Uterus (tissue), 3 donors: ENCODE measurements at regions not wholly inside any gene's neighbourhood (a gene's known extent, or its start where the extent isn't known, plus 50 kb on each side); places are given as distances from the start of the nearest gene placed in this dataset.
"Not testable (repeated sequence)": the region's sequence is repeated elsewhere in the genome, so short reads cannot be mapped to it uniquely, and the experiment has no call there.

ENCODE experiments used
- DNase-seq, 2 donors: peaks; one replicate each; pipeline ENCODE4 v3.0.0-alpha.2; 2019 to 2020
- H3K27ac ChIP-seq, 2 donors: fragments of 200-600 bp; sonication (generic); 1 replicate in 1 of 2; 2 replicates in 1 of 2; pipeline ENCODE4 v1.5.1; 2016 to 2018
- H3K27me3 ChIP-seq, 2 donors: fragments of 200-600 bp; sonication (generic); one replicate each; pipeline ENCODE4 v1.5.1; 2018 to 2019; ENCODE audit warnings: control low read depth in 1 of 2
- H3K36me3 ChIP-seq, 2 donors: fragments of 200-600 bp; sonication (generic); one replicate each; pipeline ENCODE4 v1.5.1; 2019; ENCODE audit warnings: control low read depth in 1 of 2
- H3K4me1 ChIP-seq, 2 donors: fragments of 200-600 bp; sonication (generic); one replicate each; pipeline ENCODE4 v1.5.1; 2018 to 2019; ENCODE audit warnings: control low read depth in 1 of 2
- H3K4me3 ChIP-seq, 2 donors: fragments of 200-600 bp; sonication (generic); 1 replicate in 1 of 2; 2 replicates in 1 of 2; pipeline ENCODE4 v1.5.1; 2018 to 2019; ENCODE audit warnings: mild to moderate bottlenecking in 1 of 2
- H3K9me3 ChIP-seq, 2 donors: fragments of 200-600 bp; sonication (generic); one replicate each; pipeline ENCODE4 v1.5.1; 2019; ENCODE audit warnings: control low read depth in 1 of 2
- POLR2A ChIP-seq, 2 donors: fragments of 450-650 bp; IDR thresholded peaks; one replicate each; pipeline ENCODE4 v1.6.1; 2016; ENCODE audit warnings: antibody characterized with exemption in 2 of 2, mild to moderate bottlenecking in 1 of 2, moderate library complexity in 1 of 2
- intact Hi-C: fragments of 100-400 bp; cut with DNase I; formaldehyde crosslinking; loops from one replicate; pipeline ENCODE4 v1.15.1; 2023; ENCODE audit warnings: low total_unique reads
- TF ChIP-seq, protein P1 (sequence below), 4 experiments: fragments of 200-600 bp in 2 of 4; fragments of 450-650 bp in 2 of 4; sonication (generic) in 2 of 4; IDR thresholded peaks; one replicate each; pipeline ENCODE4 v1.5.1; 2016 to 2019; ENCODE audit warnings: antibody characterized with exemption in 4 of 4, mild to moderate bottlenecking in 2 of 4, moderate library complexity in 1 of 4
- donor health status: DM: yes; HTN: yes; CAD: no.

DNA sequence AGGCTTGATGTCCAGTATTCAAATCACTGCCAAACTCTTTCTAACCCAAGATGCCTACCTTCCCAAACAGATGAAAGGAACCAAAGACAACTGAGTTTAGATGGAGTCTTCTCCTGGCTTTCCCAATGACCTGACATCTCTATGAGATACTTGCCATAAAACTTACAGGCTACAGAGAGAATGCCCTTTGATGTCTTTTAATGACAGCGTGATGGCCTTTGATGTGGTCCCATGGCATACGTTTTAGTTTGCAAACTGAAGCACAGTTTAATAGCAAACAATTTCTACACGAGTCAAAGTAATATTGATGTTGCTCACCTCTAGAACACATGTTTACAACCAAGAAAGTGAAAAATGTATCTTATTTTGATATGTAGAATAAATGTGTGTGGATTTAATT is 73.2 kb downstream of the ZIC4 start:
- Histone ChIP-seq H3K27ac (no peak overlapping the region), H3K4me1 (no peaks in the 10 kb centered on the region), H3K36me3 (no peaks in the 10 kb centered on the region), H3K4me3 (no peak overlapping the region), H3K27me3 (no peaks in the 10 kb centered on the region), H3K9me3 (no peaks in the 10 kb centered on the region)
- TF ChIP-seq, protein P1, sequence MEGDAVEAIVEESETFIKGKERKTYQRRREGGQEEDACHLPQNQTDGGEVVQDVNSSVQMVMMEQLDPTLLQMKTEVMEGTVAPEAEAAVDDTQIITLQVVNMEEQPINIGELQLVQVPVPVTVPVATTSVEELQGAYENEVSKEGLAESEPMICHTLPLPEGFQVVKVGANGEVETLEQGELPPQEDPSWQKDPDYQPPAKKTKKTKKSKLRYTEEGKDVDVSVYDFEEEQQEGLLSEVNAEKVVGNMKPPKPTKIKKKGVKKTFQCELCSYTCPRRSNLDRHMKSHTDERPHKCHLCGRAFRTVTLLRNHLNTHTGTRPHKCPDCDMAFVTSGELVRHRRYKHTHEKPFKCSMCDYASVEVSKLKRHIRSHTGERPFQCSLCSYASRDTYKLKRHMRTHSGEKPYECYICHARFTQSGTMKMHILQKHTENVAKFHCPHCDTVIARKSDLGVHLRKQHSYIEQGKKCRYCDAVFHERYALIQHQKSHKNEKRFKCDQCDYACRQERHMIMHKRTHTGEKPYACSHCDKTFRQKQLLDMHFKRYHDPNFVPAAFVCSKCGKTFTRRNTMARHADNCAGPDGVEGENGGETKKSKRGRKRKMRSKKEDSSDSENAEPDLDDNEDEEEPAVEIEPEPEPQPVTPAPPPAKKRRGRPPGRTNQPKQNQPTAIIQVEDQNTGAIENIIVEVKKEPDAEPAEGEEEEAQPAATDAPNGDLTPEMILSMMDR (IDR thresholded peaks at IDR 0.05) = no peak
- TF ChIP-seq POLR2A (IDR thresholded peaks at IDR 0.05) = no peak
- intact Hi-C loops = no loop called here
- no peak for DNase-seq

DNA sequence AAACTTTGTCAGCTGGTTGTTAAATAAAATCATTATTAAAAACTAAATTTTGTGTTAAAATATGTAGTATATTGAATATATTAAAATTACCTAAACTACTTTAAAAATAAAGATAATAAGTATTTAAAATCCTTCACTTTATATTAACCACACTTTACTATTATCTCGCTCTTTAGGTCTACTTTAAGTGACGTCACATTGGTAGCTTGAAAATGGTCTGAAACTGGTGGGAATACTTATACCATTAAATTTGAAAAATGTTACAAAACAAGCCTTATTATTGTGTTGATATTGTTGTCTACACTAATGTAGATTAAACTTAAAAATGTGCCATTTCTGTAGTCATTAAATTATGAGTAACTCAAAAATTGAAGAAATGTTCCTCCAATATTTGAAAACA is 77.6 kb downstream of the ZIC4 start:
- TF ChIP-seq, protein P1 (IDR thresholded peaks at IDR 0.05) = no peak
- no peak for TF ChIP-seq POLR2A (IDR thresholded peaks at IDR 0.05)
- Histone ChIP-seq H3K27me3 (no peaks in the 10 kb centered on the region), H3K9me3 (no peaks in the 10 kb centered on the region), H3K4me3 (no peak overlapping the region), H3K27ac (no peak overlapping the region), H3K36me3 (no peaks in the 10 kb centered on the region), H3K4me1 (no peaks in the 10 kb centered on the region)
- intact Hi-C loops = no loop called here
- DNase-seq = no peak

DNA sequence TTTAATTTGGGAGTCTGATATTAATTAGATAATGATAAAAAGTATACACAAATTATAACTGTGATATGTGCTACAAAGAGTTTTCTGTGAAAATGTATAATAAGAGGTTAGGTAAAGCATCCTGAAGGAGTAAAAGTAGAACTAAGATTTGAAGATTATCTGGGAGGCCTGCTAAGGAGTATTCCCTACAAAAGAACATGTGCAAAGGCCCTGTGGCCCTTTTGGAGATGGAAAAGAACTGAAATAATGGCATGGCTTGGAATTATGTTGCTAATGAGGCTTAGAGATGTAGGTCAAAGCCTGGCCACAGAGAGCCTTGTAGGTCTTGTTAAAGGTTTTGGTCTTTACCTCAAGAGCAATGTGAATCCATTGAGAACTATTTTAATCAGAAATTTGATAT is 82.0 kb downstream of the ZIC4 start:
- Histone ChIP-seq H3K4me1 (no peaks in the 10 kb centered on the region), H3K4me3 (no peak overlapping the region), H3K27me3 (no peaks in the 10 kb centered on the region), H3K27ac (no peak overlapping the region), H3K36me3 (no peaks in the 10 kb centered on the region), H3K9me3 (no peaks in the 10 kb centered on the region)
- intact Hi-C loops = no loop called here
- no peak for TF ChIP-seq POLR2A (IDR thresholded peaks at IDR 0.05)
- TF ChIP-seq, protein P1 (IDR thresholded peaks at IDR 0.05) = no peak
- DNase-seq = no peak

DNA sequence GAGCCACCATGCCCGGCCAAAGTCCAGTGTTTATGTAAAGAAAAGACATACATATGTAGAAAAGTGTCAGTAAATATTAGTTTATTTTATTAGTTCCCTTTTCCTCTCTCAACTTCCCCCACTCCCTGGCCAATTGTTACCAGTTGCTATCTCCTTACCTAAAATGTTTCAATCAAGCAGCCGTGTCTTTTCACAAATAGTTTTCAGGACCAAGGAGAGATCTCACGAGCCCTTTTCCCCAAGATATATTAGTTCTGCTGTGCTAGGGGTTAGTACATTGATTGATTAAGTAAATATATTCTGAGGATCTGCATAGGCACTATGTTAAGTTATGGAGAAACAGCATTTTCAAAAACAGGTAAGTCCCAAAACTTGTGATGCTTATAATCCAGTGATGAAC is 87.4 kb downstream of the ZIC4 start:
- intact Hi-C loops = no loop called here
- Histone ChIP-seq H3K4me1 (no peaks in the 10 kb centered on the region), H3K9me3 (no peaks in the 10 kb centered on the region), H3K4me3 (no peak overlapping the region), H3K27me3 (no peaks in the 10 kb centered on the region), H3K36me3 (no peaks in the 10 kb centered on the region), H3K27ac (no peak overlapping the region)
- no peak for DNase-seq
- TF ChIP-seq, protein P1 (IDR thresholded peaks at IDR 0.05) = no peak
- no peak for TF ChIP-seq POLR2A (IDR thresholded peaks at IDR 0.05)

DNA sequence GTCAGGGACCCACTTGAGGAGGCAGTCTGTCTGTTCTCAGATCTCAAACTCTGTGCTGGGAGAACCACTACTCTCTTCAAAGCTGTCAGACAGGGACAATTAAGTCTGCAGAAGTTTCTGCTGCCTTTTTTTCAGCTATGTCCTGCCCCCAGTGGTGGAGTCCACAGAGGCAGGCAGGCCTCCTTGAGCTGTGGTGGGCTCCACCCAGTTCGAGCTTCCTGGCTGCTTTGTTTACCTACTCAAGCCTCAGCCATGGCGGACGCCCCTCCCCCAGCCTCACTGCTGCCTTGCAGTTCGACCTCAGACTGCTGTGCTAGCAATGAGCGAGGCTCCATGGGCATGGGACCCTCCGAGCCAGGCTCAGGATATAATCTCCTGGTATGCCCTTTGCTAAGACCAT is 89.3 kb downstream of the ZIC4 start:
- H3K4me1 ChIP-seq, H3K9me3 ChIP-seq, H3K4me3 ChIP-seq, H3K27ac ChIP-seq, H3K27me3 ChIP-seq, H3K36me3 ChIP-seq, intact Hi-C loops, DNase-seq: not testable (repeated sequence)

DNA sequence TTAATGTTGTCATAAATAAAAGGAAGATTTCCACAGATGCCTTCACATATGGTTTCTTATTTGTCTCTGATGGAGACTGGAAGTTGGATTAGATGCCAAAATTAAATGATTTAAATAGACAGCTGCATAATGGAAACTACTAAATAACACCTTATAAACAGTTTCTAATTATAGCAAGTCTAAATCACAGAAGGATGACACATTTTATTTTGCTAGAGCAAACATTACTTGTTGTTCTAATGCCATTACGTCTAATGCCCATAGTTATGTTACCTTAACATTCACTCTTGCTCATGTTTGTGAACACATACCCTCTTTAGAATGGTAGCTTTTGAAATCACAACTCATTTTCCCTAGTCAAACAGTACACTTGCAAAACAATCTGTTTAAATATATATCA is 92.8 kb downstream of the ZIC4 start:
- no peak for DNase-seq
- H3K27me3 ChIP-seq = no peaks in the 10 kb centered on the region
- H3K4me3 ChIP-seq = no peak overlapping the region
- H3K4me1 ChIP-seq = no peaks in the 10 kb centered on the region
- no peaks in the 10 kb centered on the region for H3K9me3 ChIP-seq
- no peak for TF ChIP-seq POLR2A (IDR thresholded peaks at IDR 0.05)
- TF ChIP-seq, protein P1 (IDR thresholded peaks at IDR 0.05) = no peak
- intact Hi-C loops = no loop called here
- no peaks in the 10 kb centered on the region for H3K36me3 ChIP-seq
- H3K27ac ChIP-seq = no peak overlapping the region
